Endothelial cell of umbilical vein (primary cell): ENCODE measurements at regions not wholly inside any gene's neighbourhood (a gene's known extent, or its start where the extent isn't known, plus 50 kb on each side); places are given as distances from the start of the nearest gene placed in this dataset.

Source experiments
- CTCF ChIP-seq, 2 donors: IDR thresholded peaks; 1 replicate in 1 of 2; 2 replicates in 1 of 2; pipeline ENCODE4 v1.5.1; 2011; ENCODE audit warnings: low read length in 2 of 2, mild to moderate bottlenecking in 2 of 2, moderate library complexity in 2 of 2, control low read depth in 1 of 2, inconsistent platforms in 1 of 2, low read depth in 1 of 2; ENCODE audit not compliant: insufficient read depth in 1 of 2; ENCODE audit errors: extremely low read depth in 1 of 2
- POLR2A ChIP-seq: IDR thresholded peaks from 2 replicates; pipeline ENCODE4 v1.6.1; 2012; ENCODE audit warnings: low read depth, mild to moderate bottlenecking, control low read depth, low read length

DNA sequence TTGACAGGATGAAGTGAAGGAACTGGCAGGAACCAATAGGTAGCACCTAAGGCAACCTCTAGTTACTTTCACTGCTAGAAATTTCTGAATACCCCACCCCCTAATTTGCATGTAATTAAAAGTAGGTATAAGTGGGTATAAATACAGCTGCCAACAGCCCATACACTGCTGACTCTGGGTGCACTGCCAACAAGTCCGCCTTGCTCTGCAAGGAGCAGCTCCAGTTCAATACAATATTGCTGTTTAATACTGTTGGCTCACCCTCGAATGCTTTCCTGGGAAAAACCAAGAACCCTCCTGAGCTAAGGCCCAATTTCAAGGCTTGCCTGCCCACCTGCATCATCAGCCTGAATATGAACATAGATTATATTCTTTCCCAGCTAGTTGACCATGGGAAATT, 981.9 kb downstream of the ADGRL2 start:
- TF ChIP-seq CTCF (IDR thresholded peaks at IDR 0.05; ENCODE audit: extremely low read depth in 1 of 2, insufficient read depth in 1 of 2, low read depth in 1 of 2, low read length in 2 of 2), result no peak
- TF ChIP-seq POLR2A, result no peak
